H1 (cell line): ENCODE measurements at regions not wholly inside any gene's neighbourhood (a gene's known extent, or its start where the extent isn't known, plus 50 kb on each side); places are given as distances from the start of the nearest gene placed in this dataset.
A peak's percentile ranks its signal among the peaks of the same experiment; 100 is the strongest.

Experiments
- CTCF ChIA-PET: fragments of 300-600 bp; sonication (Branson Sonifier 250); formaldehyde crosslinking; loops from one replicate; lab custom pipeline; 2021; ENCODE audit not compliant: partially characterized antibody; lab: Charles Lee
- POLR2A ChIA-PET: fragments of 300-600 bp; sonication (Branson Sonifier 250); formaldehyde crosslinking; loops from one replicate; lab custom pipeline; 2021; ENCODE audit warnings: inconsistent platforms; ENCODE audit not compliant: partially characterized antibody; lab: Charles Lee
- DNase-seq, 2 experiments: peaks; one replicate each; pipeline versions ENCODE4 v3.0.0 to v3.0.0-alpha.2; 2010 to 2022; ENCODE audit warnings: low spot score in 2 of 2, low read depth in 1 of 2, mixed read lengths in 1 of 2
- FAIRE-seq: peaks from 2 replicates; lab custom pipeline; 2011; peaks lifted over from hg19 to GRCh38; lab: Jason Lieb, UNC
- H2AFZ ChIP-seq: 2 replicates; pipeline ENCODE4 v1.8.1; 2012; ENCODE audit warnings: low read length, inconsistent platforms
- H2AK5ac ChIP-seq: 2 replicates; pipeline ENCODE4 v1.6.1; 2013; ENCODE audit warnings: low read depth, low read length
- H2BK120ac ChIP-seq: replicated peaks from 2 replicates; pipeline ENCODE3; 2013; ENCODE audit warnings: low read depth, low read length, inconsistent platforms
- H2BK12ac ChIP-seq: 2 replicates; pipeline ENCODE4 v1.6.1; 2013; ENCODE audit warnings: low read depth, low read length
- H2BK15ac ChIP-seq: 2 replicates; pipeline ENCODE4 v1.6.1; 2013; ENCODE audit warnings: low read length
- H2BK20ac ChIP-seq: 2 replicates; pipeline ENCODE4 v1.6.1; 2013; ENCODE audit warnings: low read length
- H2BK5ac ChIP-seq: 2 replicates; pipeline ENCODE4 v1.6.1; 2013; ENCODE audit warnings: low read depth, low read length
- H3K14ac ChIP-seq: 2 replicates; pipeline ENCODE4 v1.6.1; 2013; ENCODE audit warnings: inconsistent platforms; ENCODE audit not compliant: insufficient read length
- H3K18ac ChIP-seq: 2 replicates; pipeline ENCODE4 v1.6.1; 2013; ENCODE audit warnings: low read length; ENCODE audit errors: extremely low read depth
- H3K23ac ChIP-seq: 2 replicates; pipeline ENCODE4 v1.6.1; 2013; ENCODE audit warnings: inconsistent platforms; ENCODE audit not compliant: insufficient read length
- H3K23me2 ChIP-seq: 2 replicates; pipeline ENCODE4 v1.6.1; 2013; ENCODE audit warnings: low read depth, low read length
- H3K27ac ChIP-seq: 2 replicates; pipeline ENCODE4 v1.6.1; 2011; ENCODE audit warnings: low read depth, low read length, inconsistent platforms
- H3K27me3 ChIP-seq, 4 experiments: replicated peaks in 1 of 4; 1 replicate in 1 of 4; 2 replicates in 3 of 4; pipeline versions ENCODE4 v1.6.1 to v1.8.1; 2011 to 2013; ENCODE audit warnings: low read length in 3 of 4, mild to moderate bottlenecking in 3 of 4, inconsistent platforms in 2 of 4, mixed read lengths in 2 of 4, moderate library complexity in 1 of 4; ENCODE audit not compliant: control insufficient read depth in 3 of 4, insufficient read depth in 3 of 4; ENCODE audit errors: extremely low read depth in 1 of 4
- H3K36me3 ChIP-seq, 4 experiments: 2 replicates each; pipeline versions ENCODE4 v1.6.1 to v1.8.1; 2011 to 2013; ENCODE audit warnings: mild to moderate bottlenecking in 4 of 4, low read length in 3 of 4, moderate library complexity in 2 of 4, control low read depth in 1 of 4, inconsistent platforms in 1 of 4; ENCODE audit not compliant: insufficient read depth in 4 of 4, control insufficient read depth in 2 of 4
- H3K4ac ChIP-seq: replicated peaks from 2 replicates; pipeline ENCODE3; 2013; ENCODE audit warnings: low read length, low read depth, mixed read lengths, inconsistent platforms; ENCODE audit not compliant: insufficient read length
- H3K4me1 ChIP-seq, 4 experiments: replicated peaks in 1 of 4; 1 replicate in 1 of 4; 2 replicates in 3 of 4; pipeline versions ENCODE4 v1.6.1 to v1.8.1; 2011 to 2013; ENCODE audit warnings: low read length in 3 of 4, inconsistent platforms in 2 of 4, mixed read lengths in 1 of 4; ENCODE audit not compliant: insufficient read depth in 4 of 4, control insufficient read depth in 3 of 4
- H3K4me2 ChIP-seq, 2 experiments: 2 replicates each; pipeline versions ENCODE4 v1.6.1 to v1.8.1; 2011 to 2013; ENCODE audit warnings: low read depth in 2 of 2, low read length in 2 of 2, control low read depth in 1 of 2, inconsistent platforms in 1 of 2, mild to moderate bottlenecking in 1 of 2; ENCODE audit not compliant: insufficient read depth in 1 of 2
- H3K4me3 ChIP-seq, 4 experiments: fragments of 200-600, 300-600 bp in 1 of 4; sonication (generic), shearing (Covaris generic), sonication (Bioruptor Twin) in 1 of 4; 2 replicates each; pipeline versions ENCODE4 v1.5.1 to v1.8.1; 2011 to 2016; ENCODE audit warnings: low read length in 4 of 4, low read depth in 3 of 4, control low read depth in 2 of 4, inconsistent platforms in 2 of 4, mild to moderate bottlenecking in 2 of 4, mixed read lengths in 1 of 4, moderate library complexity in 1 of 4; ENCODE audit not compliant: insufficient read depth in 2 of 4; ENCODE audit errors: extremely low read depth in 1 of 4
- H3K56ac ChIP-seq: replicated peaks from 2 replicates; pipeline ENCODE3; 2013; ENCODE audit warnings: low read depth, mild to moderate bottlenecking, mixed read lengths, low read length, inconsistent platforms; ENCODE audit not compliant: insufficient read length
- H3K79me1 ChIP-seq: 2 replicates; pipeline ENCODE4 v1.6.1; 2013; ENCODE audit warnings: low read depth, low read length, control low read depth
- H3K79me2 ChIP-seq, 2 experiments: 2 replicates each; pipeline versions ENCODE4 v1.6.1 to v1.8.1; 2012 to 2013; ENCODE audit warnings: low read length in 2 of 2, mild to moderate bottlenecking in 2 of 2, inconsistent platforms in 1 of 2; ENCODE audit not compliant: insufficient read depth in 2 of 2, control insufficient read depth in 1 of 2
- H3K9ac ChIP-seq, 4 experiments: replicated peaks in 1 of 4; 1 replicate in 1 of 4; 2 replicates in 3 of 4; pipeline versions ENCODE4 v1.6.1 to v1.8.1; 2011 to 2013; ENCODE audit warnings: low read depth in 3 of 4, low read length in 3 of 4, control low read depth in 2 of 4, mild to moderate bottlenecking in 2 of 4, moderate library complexity in 2 of 4, inconsistent platforms in 1 of 4; ENCODE audit errors: extremely low read depth in 1 of 4
- H3K9me3 ChIP-seq, 2 experiments: 2 replicates each; pipeline versions ENCODE4 v1.6.1 to v1.8.1; 2012 to 2013; ENCODE audit warnings: mild to moderate bottlenecking in 2 of 2, moderate library complexity in 2 of 2, control low read depth in 1 of 2, inconsistent platforms in 1 of 2, low read depth in 1 of 2, low read length in 1 of 2, mixed read lengths in 1 of 2; ENCODE audit not compliant: insufficient read depth in 2 of 2
- H4K20me1 ChIP-seq, 2 experiments: replicated peaks in 1 of 2; 2 replicates each; pipeline versions ENCODE3 to v1.8.1; 2011 to 2013; ENCODE audit warnings: inconsistent platforms in 2 of 2, low read length in 2 of 2, mild to moderate bottlenecking in 1 of 2; ENCODE audit not compliant: insufficient read depth in 2 of 2, control insufficient read depth in 1 of 2
- H4K5ac ChIP-seq: 2 replicates; pipeline ENCODE4 v1.6.1; 2013; ENCODE audit warnings: low read length, low read depth, mixed read lengths, inconsistent platforms; ENCODE audit not compliant: insufficient read length
- H4K8ac ChIP-seq: 2 replicates; pipeline ENCODE4 v1.8.0; 2013; ENCODE audit warnings: mild to moderate bottlenecking, moderate library complexity, low read length, inconsistent platforms; ENCODE audit not compliant: insufficient read depth; ENCODE audit errors: extremely low read depth
- H4K91ac ChIP-seq: replicated peaks from 2 replicates; pipeline ENCODE3; 2013; ENCODE audit warnings: low read length, mixed read lengths, inconsistent platforms; ENCODE audit not compliant: insufficient read length
- ASH2L ChIP-seq: fragments of 200-600, 300-600 bp; sonication (generic); IDR thresholded peaks from one replicate; pipeline ENCODE4 v1.7.1; 2017; ENCODE audit warnings: low read length
- CBX8 ChIP-seq: fragments of 300-800, 300-1000 bp; sonication (generic); IDR thresholded peaks from 2 replicates; pipeline ENCODE4 v1.7.1; 2016; ENCODE audit warnings: low read depth, low read length, borderline replicate concordance
- CTCF ChIP-seq, 3 experiments: IDR thresholded peaks; 1 replicate in 2 of 3; 2 replicates in 1 of 3; pipeline versions ENCODE4 v1.5.1 to v1.6.1; 2011; ENCODE audit warnings: low read length in 3 of 3, mild to moderate bottlenecking in 3 of 3, inconsistent platforms in 2 of 3, low read depth in 1 of 3, moderate library complexity in 1 of 3; ENCODE audit not compliant: insufficient read depth in 1 of 3; ENCODE audit errors: control extremely low read depth in 1 of 3
- EZH2 ChIP-seq: fragments of 200-600 bp; sonication (generic); IDR thresholded peaks from 2 replicates; pipeline ENCODE4 v1.7.1; 2012; ENCODE audit warnings: low read depth, mild to moderate bottlenecking, moderate library complexity, low read length, inconsistent platforms; ENCODE audit not compliant: severe bottlenecking
- HDAC2 ChIP-seq, 2 experiments: fragments of 300-600 bp in 1 of 2; sonication (generic) in 1 of 2; IDR thresholded peaks; 2 replicates each; pipeline ENCODE4 v1.6.1; 2011 to 2012; ENCODE audit warnings: low read depth in 2 of 2, low read length in 2 of 2, mild to moderate bottlenecking in 2 of 2, moderate library complexity in 2 of 2, borderline replicate concordance in 1 of 2, inconsistent platforms in 1 of 2
- HDAC6 ChIP-seq: IDR thresholded peaks from one replicate; pipeline ENCODE4 v1.7.1; 2012; ENCODE audit warnings: low read depth, mild to moderate bottlenecking, inconsistent platforms, low read length, moderate library complexity
- MAX ChIP-seq: IDR thresholded peaks from 2 replicates; pipeline ENCODE4 v1.6.1; 2012; ENCODE audit warnings: inconsistent platforms
- POLR2A ChIP-seq, 2 experiments: IDR thresholded peaks; 1 replicate in 1 of 2; 2 replicates in 1 of 2; pipeline ENCODE4 v1.6.1; 2011; ENCODE audit warnings: low read depth in 2 of 2, low read length in 2 of 2, mild to moderate bottlenecking in 2 of 2; ENCODE audit errors: control extremely low read depth in 1 of 2
- RBBP5 ChIP-seq: IDR thresholded peaks from 2 replicates; pipeline ENCODE4 v1.7.1; 2012; ENCODE audit warnings: low read depth, mild to moderate bottlenecking, inconsistent platforms, low read length, moderate library complexity, borderline replicate concordance
- RFX5 ChIP-seq: IDR thresholded peaks from 2 replicates; pipeline ENCODE4 v1.6.1; 2011; ENCODE audit warnings: low read depth, low read length, improper control_type of control experiment, borderline replicate concordance
- SIX5 ChIP-seq: IDR thresholded peaks from 2 replicates; pipeline ENCODE4 v1.6.1; 2011; ENCODE audit warnings: mild to moderate bottlenecking, low read depth, low read length
- WGBS, 2 experiments: shearing (Covaris generic) in 1 of 2; methylation state at CpG; one replicate each; pipeline versions ENCODE4 v1.1.6 to v1.1.7; 2013 to 2015; ENCODE audit warnings: low lambda C conversion rate in 2 of 2, mixed read lengths in 2 of 2, inconsistent platforms in 1 of 2, low coverage in 1 of 2, missing lambda C conversion rate in 1 of 2; ENCODE audit not compliant: insufficient replicate concordance in 2 of 2, insufficient coverage in 1 of 2, insufficient read length in 1 of 2; ENCODE audit errors: extremely low coverage in 1 of 2, missing lambda C conversion rate in 1 of 2; 5-methylcytosine and 5-hydroxymethylcytosine counted together

- FAIRE-seq (no peak), DNase-seq (no peak)
- Histone ChIP-seq H3K9ac (no peak overlapping the region), H3K18ac (no peak overlapping the region), H3K79me2 (no peaks in the 10 kb centered on the region), H3K4me1 (peaks cover 0 to 4% (median 1%) of the 10 kb centered on the region in 4 experiments; a peak in 3 of 7 replicates), H2BK12ac (no peak overlapping the region), H4K5ac (no peak overlapping the region), H3K4me3 (no peak overlapping the region), H3K56ac (no peak overlapping the region), H2BK15ac (no peak overlapping the region), H4K8ac (peak overlapping the region; percentile 53; the same call in 1 of the 2 replicates), H2AFZ (peak overlapping the region; percentile 49; the same call in 1 of the 2 replicates), H2BK20ac (no peak overlapping the region), H3K27me3 (no peaks in the 10 kb centered on the region), H3K79me1 (no peaks in the 10 kb centered on the region), H3K23me2 (no peaks in the 10 kb centered on the region), H3K9me3 (no peaks in the 10 kb centered on the region), H3K23ac (no peak overlapping the region), H3K36me3 (no peaks in the 10 kb centered on the region), H3K27ac (no peak overlapping the region), H2BK120ac (no peak overlapping the region), H2BK5ac (no peak overlapping the region), H4K20me1 (no peaks in the 10 kb centered on the region), H2AK5ac (no peak overlapping the region), H3K14ac (no peak overlapping the region), H3K4me2 (no peak overlapping the region), H4K91ac (no peak overlapping the region), H3K4ac (no peak overlapping the region)
- WGBS, 2 experiments: 88% methylated on average over 11 of the region's 11 CpGs; no CpG with 5 or more reads in 1 of the 2 experiments
- POLR2A ChIA-PET: no interaction called here
- CTCF ChIA-PET: no interaction called here
- TF ChIP-seq RFX5: no peak
- no peak for TF ChIP-seq POLR2A (IDR thresholded peaks at IDR 0.05; ENCODE audit: control extremely low read depth in 1 of 2, low read depth in 2 of 2, low read length in 2 of 2)
- TF ChIP-seq CBX8: no peak
- no peak for TF ChIP-seq HDAC2 (IDR thresholded peaks at IDR 0.05; ENCODE audit: borderline replicate concordance in 1 of 2, low read depth in 2 of 2, low read length in 2 of 2)
- TF ChIP-seq ASH2L: no peak
- no peak for TF ChIP-seq RBBP5
- TF ChIP-seq EZH2: no peak
- TF ChIP-seq CTCF (IDR thresholded peaks at IDR 0.05; ENCODE audit: control extremely low read depth in 1 of 3, insufficient read depth in 1 of 3, low read depth in 1 of 3, low read length in 3 of 3): no peak
- TF ChIP-seq SIX5: no peak
- no peak for TF ChIP-seq HDAC6
- no peak for TF ChIP-seq MAX
Measured at GRCh38 chr12:68410018-68410660, 78.0 kb upstream of the MDM1 start.
